NB4 (cell line): ENCODE measurements at regions not wholly inside any gene's neighbourhood (a gene's known extent, or its start where the extent isn't known, plus 50 kb on each side); places are given as distances from the start of the nearest gene placed in this dataset.

ENCODE experiments used
- DNase-seq: peaks from one replicate; pipeline ENCODE4 v3.0.0; 2010; ENCODE audit warnings: low read depth
- H3K4me3 ChIP-seq: one replicate; pipeline ENCODE4 v1.5.1; 2011; ENCODE audit warnings: mild to moderate bottlenecking, low read depth, low read length, moderate library complexity
- MYC ChIP-seq: IDR thresholded peaks from 2 replicates; pipeline ENCODE4 v1.6.1; 2011; ENCODE audit warnings: low read depth, low read length
- POLR2A ChIP-seq: IDR thresholded peaks from 2 replicates; pipeline ENCODE4 v1.6.1; 2011; ENCODE audit warnings: mild to moderate bottlenecking; ENCODE audit not compliant: insufficient read length; ENCODE audit errors: extremely low read depth
- TF ChIP-seq, protein P1 (sequence below): IDR thresholded peaks from 2 replicates; pipeline ENCODE4 v1.6.1; 2011; ENCODE audit warnings: low read depth, low read length
- TF ChIP-seq, protein P2 (sequence below): IDR thresholded peaks from one replicate; pipeline ENCODE4 v1.5.1; 2012; ENCODE audit warnings: low read depth, low read length

DNA sequence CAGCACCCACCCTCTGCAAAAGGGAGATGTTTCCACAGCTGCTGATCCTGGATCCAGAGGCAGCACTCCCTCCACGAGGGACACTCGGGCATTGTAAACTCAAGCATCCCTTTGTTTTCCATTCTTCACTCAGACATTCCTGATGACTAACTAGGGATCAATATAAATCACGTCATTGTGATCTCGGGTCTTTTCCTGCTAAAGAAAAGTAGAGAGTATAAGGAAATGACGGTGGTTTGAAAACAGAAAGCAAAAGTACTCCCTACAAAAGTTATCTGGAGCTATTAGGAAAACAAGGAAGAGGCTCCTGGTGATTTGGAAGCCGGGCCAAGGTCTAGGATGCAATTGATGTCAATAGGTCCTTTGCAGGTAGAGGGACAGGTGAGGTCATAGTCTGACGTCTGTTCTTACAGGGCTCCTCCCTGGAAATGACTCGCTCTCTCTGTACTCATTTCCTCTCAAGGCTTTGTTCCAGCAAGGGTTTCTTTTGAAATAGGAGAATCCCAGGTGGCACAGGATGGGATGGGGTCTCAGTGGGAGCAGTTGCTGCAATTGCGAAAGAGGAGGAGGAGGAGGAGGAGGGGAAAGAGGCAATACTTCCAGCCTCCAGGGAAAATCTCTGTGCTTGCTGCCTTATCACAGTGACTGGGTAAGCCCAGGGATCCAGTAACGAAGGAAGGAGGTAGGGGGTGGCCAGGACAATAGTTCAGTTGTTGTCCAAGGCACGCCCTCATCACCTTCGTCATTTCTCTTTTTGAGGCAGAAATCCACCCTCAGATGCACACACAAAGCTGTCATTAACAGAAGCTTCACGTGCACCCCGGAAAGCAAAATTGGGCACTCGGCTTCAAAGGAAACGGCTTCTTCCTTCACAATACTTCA lies 222.8 kb downstream of the LY86 start:
- no peak overlapping the region for H3K4me3 ChIP-seq
- DNase-seq: peak; percentile 52
- TF ChIP-seq MYC (no peak), POLR2A (no peak)
- TF ChIP-seq, protein P1, sequence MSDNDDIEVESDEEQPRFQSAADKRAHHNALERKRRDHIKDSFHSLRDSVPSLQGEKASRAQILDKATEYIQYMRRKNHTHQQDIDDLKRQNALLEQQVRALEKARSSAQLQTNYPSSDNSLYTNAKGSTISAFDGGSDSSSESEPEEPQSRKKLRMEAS: no peak
- TF ChIP-seq, protein P2, sequence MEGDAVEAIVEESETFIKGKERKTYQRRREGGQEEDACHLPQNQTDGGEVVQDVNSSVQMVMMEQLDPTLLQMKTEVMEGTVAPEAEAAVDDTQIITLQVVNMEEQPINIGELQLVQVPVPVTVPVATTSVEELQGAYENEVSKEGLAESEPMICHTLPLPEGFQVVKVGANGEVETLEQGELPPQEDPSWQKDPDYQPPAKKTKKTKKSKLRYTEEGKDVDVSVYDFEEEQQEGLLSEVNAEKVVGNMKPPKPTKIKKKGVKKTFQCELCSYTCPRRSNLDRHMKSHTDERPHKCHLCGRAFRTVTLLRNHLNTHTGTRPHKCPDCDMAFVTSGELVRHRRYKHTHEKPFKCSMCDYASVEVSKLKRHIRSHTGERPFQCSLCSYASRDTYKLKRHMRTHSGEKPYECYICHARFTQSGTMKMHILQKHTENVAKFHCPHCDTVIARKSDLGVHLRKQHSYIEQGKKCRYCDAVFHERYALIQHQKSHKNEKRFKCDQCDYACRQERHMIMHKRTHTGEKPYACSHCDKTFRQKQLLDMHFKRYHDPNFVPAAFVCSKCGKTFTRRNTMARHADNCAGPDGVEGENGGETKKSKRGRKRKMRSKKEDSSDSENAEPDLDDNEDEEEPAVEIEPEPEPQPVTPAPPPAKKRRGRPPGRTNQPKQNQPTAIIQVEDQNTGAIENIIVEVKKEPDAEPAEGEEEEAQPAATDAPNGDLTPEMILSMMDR: no peak

DNA sequence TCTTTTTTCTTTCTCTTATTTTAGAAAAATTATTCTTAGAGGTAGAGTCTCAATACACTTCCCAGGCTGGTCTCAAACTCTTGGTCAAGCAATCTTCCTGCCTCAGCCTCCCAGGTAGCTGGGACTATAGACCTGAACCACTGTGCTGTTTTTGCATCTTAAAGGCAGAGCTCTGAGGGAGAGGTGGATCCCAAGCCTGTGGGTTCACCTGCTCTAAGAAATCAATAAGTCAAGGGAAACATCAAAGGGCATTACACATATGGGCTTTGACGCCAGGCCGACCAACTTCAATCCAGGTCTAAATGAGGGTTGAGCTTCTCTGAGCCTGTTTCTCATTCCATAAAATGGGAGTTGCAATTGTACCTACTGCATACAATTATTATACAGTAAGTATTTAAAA lies 223.9 kb downstream of the LY86 start:
- no peak for DNase-seq
- no peak overlapping the region for H3K4me3 ChIP-seq
- TF ChIP-seq POLR2A (no peak), MYC (no peak)
- TF ChIP-seq, protein P2: no peak
- TF ChIP-seq, protein P1: no peak

DNA sequence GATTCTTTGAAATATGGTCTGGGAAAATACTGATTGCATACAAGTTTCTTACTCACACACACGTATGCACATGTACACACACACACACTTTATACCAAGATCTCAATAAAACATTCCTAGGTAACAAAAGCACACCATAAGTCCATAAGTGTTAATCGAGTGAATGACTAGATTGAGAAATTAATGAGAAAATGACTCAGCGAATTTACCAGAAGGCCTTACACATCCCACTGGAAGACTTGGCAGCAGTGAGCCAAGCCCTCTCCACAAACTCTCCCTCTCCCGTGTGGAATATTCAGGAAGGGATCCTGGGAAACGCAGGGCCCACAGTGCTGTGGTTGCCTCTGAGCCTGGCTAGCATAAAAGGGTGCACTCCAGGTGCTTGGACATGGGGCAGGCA lies 227.2 kb downstream of the LY86 start:
- TF ChIP-seq, protein P1: no peak
- TF ChIP-seq POLR2A (no peak), MYC (no peak)
- TF ChIP-seq, protein P2: no peak
- DNase-seq: no peak
- no peak overlapping the region for H3K4me3 ChIP-seq

DNA sequence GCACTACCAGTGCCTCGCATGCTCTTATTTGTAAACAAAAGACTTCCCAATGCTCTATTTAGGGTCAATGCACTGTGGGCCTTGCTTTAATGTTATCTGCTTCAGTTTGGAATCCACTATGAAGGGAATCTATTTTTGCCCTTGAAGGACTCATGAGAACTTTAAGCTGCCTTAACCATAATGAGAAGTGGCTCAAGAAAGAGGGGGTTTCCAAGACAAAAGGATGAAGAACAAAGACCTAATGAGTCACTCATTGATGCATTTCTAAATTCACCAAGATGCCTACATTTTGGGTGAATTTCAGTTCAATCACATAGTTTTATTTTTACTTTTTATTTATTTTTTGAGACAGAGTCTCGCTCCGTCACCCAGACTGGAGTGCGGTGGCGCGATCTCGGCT lies 228.2 kb downstream of the LY86 start:
- no peak overlapping the region for H3K4me3 ChIP-seq
- TF ChIP-seq POLR2A (no peak), MYC (no peak)
- TF ChIP-seq, protein P1: no peak
- TF ChIP-seq, protein P2: no peak
- no peak for DNase-seq

DNA sequence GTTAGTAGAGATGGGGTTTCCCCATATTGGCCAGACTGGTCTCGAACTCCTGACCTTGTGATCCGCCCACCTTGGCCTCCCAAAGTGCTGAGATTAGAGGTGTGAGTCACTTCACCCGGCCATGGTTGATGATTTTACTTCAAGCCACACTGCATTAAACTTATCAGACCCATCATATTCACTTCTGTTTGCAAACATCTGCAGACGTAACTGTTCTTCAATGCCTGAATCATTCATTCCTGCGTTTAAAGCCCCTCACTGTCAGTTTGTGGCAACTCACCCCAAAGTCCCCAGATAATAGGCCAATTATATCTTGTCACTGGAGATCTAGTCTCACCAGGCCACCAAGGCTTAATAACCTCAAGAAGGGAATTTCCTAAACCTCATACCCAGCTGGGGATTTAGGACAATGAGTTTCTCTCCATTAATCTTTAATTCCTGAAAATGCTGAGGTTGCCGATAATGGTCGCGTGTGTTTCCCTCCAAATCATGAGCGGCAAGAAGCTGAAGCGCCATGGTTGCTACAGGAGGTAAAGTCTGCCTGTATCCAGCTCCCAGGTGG lies 229.6 kb downstream of the LY86 start:
- TF ChIP-seq POLR2A: no peak
- TF ChIP-seq, protein P1: no peak
- TF ChIP-seq, protein P2: no peak
- TF ChIP-seq MYC: no peak
- DNase-seq: no peak
- no peak overlapping the region for H3K4me3 ChIP-seq
